HL-60 (cell line): ENCODE measurements at regions not wholly inside any gene's neighbourhood (a gene's known extent, or its start where the extent isn't known, plus 50 kb on each side); places are given as distances from the start of the nearest gene placed in this dataset.

Experiments used
- CTCF ChIP-seq: IDR thresholded peaks from one replicate; pipeline ENCODE4 v1.5.1; 2011; ENCODE audit warnings: low read length, control low read depth, inconsistent platforms; ENCODE audit not compliant: insufficient read depth
- POLR2AphosphoS5 ChIP-seq: IDR thresholded peaks from 2 replicates; pipeline ENCODE4 v1.6.1; 2012; ENCODE audit warnings: low read depth
- SPI1 ChIP-seq: IDR thresholded peaks from 2 replicates; pipeline ENCODE4 v1.6.1; 2012; ENCODE audit warnings: low read depth, mild to moderate bottlenecking, borderline replicate concordance
- TF ChIP-seq, protein P1 (sequence below): IDR thresholded peaks from 2 replicates; pipeline ENCODE4 v1.6.1; 2012; ENCODE audit warnings: low read depth; ENCODE audit not compliant: insufficient replicate concordance

- TF ChIP-seq CTCF (no peak), POLR2AphosphoS5 (no peak), SPI1 (no peak)
- TF ChIP-seq, protein P1, sequence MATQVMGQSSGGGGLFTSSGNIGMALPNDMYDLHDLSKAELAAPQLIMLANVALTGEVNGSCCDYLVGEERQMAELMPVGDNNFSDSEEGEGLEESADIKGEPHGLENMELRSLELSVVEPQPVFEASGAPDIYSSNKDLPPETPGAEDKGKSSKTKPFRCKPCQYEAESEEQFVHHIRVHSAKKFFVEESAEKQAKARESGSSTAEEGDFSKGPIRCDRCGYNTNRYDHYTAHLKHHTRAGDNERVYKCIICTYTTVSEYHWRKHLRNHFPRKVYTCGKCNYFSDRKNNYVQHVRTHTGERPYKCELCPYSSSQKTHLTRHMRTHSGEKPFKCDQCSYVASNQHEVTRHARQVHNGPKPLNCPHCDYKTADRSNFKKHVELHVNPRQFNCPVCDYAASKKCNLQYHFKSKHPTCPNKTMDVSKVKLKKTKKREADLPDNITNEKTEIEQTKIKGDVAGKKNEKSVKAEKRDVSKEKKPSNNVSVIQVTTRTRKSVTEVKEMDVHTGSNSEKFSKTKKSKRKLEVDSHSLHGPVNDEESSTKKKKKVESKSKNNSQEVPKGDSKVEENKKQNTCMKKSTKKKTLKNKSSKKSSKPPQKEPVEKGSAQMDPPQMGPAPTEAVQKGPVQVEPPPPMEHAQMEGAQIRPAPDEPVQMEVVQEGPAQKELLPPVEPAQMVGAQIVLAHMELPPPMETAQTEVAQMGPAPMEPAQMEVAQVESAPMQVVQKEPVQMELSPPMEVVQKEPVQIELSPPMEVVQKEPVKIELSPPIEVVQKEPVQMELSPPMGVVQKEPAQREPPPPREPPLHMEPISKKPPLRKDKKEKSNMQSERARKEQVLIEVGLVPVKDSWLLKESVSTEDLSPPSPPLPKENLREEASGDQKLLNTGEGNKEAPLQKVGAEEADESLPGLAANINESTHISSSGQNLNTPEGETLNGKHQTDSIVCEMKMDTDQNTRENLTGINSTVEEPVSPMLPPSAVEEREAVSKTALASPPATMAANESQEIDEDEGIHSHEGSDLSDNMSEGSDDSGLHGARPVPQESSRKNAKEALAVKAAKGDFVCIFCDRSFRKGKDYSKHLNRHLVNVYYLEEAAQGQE: no peak
Measured at GRCh38 chr1:67632811-67633655, 52.0 kb upstream of the GADD45A start.
